ENCODE measurements at regions not wholly inside any gene's neighbourhood (a gene's known extent, or its start where the extent isn't known, plus 50 kb on each side); places are given as distances from the start of the nearest gene placed in this dataset.

DNA sequence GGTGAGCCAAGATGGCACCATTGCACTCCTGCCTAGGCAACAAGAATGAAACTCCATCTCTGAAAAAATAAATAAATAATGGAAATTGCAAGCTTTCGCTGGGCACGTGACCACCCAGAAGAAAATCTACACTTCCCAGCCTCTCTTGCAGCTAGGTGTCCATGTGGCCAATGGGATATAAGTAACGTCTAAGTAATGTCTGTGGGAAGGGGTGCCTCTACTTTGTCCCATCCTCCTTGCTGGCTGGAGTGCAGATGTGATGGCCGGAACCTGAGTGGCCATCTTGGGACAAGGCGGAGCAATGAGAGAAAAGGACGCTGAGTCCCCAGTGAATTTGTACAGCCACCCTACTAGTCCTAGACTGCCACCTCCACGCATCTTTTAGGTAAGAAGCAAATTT lies 99.8 kb upstream of the PTPN1 start:
- TF ChIP-seq JUN (IDR thresholded peaks at IDR 0.05; ENCODE audit: borderline replicate concordance, insufficient read depth, insufficient read length, low read depth), result no peak
- TF ChIP-seq, protein P1, sequence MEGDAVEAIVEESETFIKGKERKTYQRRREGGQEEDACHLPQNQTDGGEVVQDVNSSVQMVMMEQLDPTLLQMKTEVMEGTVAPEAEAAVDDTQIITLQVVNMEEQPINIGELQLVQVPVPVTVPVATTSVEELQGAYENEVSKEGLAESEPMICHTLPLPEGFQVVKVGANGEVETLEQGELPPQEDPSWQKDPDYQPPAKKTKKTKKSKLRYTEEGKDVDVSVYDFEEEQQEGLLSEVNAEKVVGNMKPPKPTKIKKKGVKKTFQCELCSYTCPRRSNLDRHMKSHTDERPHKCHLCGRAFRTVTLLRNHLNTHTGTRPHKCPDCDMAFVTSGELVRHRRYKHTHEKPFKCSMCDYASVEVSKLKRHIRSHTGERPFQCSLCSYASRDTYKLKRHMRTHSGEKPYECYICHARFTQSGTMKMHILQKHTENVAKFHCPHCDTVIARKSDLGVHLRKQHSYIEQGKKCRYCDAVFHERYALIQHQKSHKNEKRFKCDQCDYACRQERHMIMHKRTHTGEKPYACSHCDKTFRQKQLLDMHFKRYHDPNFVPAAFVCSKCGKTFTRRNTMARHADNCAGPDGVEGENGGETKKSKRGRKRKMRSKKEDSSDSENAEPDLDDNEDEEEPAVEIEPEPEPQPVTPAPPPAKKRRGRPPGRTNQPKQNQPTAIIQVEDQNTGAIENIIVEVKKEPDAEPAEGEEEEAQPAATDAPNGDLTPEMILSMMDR (IDR thresholded peaks at IDR 0.05; ENCODE audit: extremely low read depth in 1 of 2, insufficient read depth in 1 of 2, low read depth in 1 of 2, low read length in 2 of 2), result no peak
- TF ChIP-seq POLR2A (IDR thresholded peaks at IDR 0.05; ENCODE audit: low read depth, low read length), result no peak

Data from endothelial cell of umbilical vein (primary cell).